ENCODE measurements at regions not wholly inside any gene's neighbourhood (a gene's known extent, or its start where the extent isn't known, plus 50 kb on each side); places are given as distances from the start of the nearest gene placed in this dataset.

GRCh38 chrX:28303486-28303885 lies 283.8 kb upstream of the IL1RAPL1 start:
- no peak for TF ChIP-seq CTCF (IDR thresholded peaks at IDR 0.05; ENCODE audit: insufficient read depth, low read length)
- DNase-seq (ENCODE audit: low read depth) = no peak
- H3K4me3 ChIP-seq (ENCODE audit: low read depth, low read length) = no peak overlapping the region

DNA sequence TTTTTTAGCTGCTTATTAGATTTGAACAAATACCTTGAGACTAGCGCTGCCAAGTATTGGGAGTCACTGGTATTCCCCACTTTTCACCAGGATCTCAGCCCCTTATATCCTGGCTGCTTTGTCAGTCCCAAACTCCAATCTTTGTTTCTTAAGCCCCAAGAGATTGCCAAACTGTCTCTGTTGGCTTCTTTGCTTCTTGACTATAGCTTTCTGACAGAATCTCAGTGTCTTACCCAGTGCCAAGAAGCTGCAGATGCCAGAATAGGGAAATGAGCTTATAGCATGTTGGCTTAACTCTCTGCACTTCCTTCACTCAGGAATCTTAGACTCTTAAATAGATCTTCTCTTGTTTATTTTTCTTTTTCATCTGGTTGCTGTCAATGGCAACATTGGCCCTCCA lies 297.5 kb upstream of the DCAF8L1 start:
- no peak for DNase-seq (ENCODE audit: low read depth)
- no peak for TF ChIP-seq CTCF (IDR thresholded peaks at IDR 0.05; ENCODE audit: insufficient read depth, low read length)

GRCh38 chrX:28278251-28278650 lies 297.0 kb upstream of the DCAF8L1 start:
- DNase-seq (ENCODE audit: low read depth) = no peak
- no peak for TF ChIP-seq CTCF (IDR thresholded peaks at IDR 0.05; ENCODE audit: insufficient read depth, low read length)
- no peak overlapping the region for H3K4me3 ChIP-seq (ENCODE audit: low read depth, low read length)

More for the DNA sequence above, 297.5 kb upstream of the DCAF8L1 start:
- H3K4me3 ChIP-seq (ENCODE audit: low read depth, low read length) = no peak overlapping the region

- no peak for DNase-seq (ENCODE audit: low read depth)
- no peak overlapping the region for H3K4me3 ChIP-seq (ENCODE audit: low read depth, low read length)
- TF ChIP-seq CTCF (IDR thresholded peaks at IDR 0.05; ENCODE audit: insufficient read depth, low read length) = no peak
Measured at GRCh38 chrX:28273736-28274135, 292.5 kb upstream of the DCAF8L1 start.

GRCh38 chrX:28246675-28247074 lies 265.4 kb upstream of the DCAF8L1 start:
- no peak for TF ChIP-seq CTCF (IDR thresholded peaks at IDR 0.05; ENCODE audit: insufficient read depth, low read length)
- DNase-seq (ENCODE audit: low read depth) = no peak
- no peak overlapping the region for H3K4me3 ChIP-seq (ENCODE audit: low read depth, low read length)

GRCh38 chrX:28229217-28229616 lies 248.0 kb upstream of the DCAF8L1 start:
- H3K4me3 ChIP-seq (ENCODE audit: low read depth, low read length) = no peak overlapping the region
- TF ChIP-seq CTCF (IDR thresholded peaks at IDR 0.05; ENCODE audit: insufficient read depth, low read length) = no peak
- no peak for DNase-seq (ENCODE audit: low read depth)

DNA sequence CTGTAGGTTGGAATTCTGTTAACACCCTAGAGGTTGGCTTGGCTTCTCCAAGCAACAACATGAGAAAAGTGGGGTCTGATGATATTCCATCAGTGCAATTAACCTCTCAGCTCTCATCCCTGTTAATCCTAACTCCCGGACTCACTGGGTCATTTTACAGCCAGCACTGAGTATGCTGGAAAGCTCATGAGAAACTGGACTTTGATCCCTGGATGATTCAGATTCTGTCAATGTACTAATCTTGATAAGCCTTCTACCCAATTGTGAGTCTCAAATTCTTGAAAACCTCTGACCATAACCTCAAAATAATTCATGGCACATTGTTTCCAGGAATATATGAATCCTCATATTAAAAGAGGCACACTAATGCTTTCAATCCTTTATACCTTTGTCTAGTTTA lies 244.3 kb upstream of the DCAF8L1 start:
- no peak for DNase-seq (ENCODE audit: low read depth)
- no peak overlapping the region for H3K4me3 ChIP-seq (ENCODE audit: low read depth, low read length)
- no peak for TF ChIP-seq CTCF (IDR thresholded peaks at IDR 0.05; ENCODE audit: insufficient read depth, low read length)
